ENCODE measurements at regions not wholly inside any gene's neighbourhood (a gene's known extent, or its start where the extent isn't known, plus 50 kb on each side); places are given as distances from the start of the nearest gene placed in this dataset.
"Not testable (repeated sequence)": the region's sequence is repeated elsewhere in the genome, so short reads cannot be mapped to it uniquely, and the experiment has no call there.

- TF ChIP-seq MAX (IDR thresholded peaks at IDR 0.05; ENCODE audit: low read depth, low read length) (no peak), RBBP5 (conservative IDR thresholded peaks at IDR 0.05) (no peak), MTA2 (IDR thresholded peaks at IDR 0.05; ENCODE audit: low read depth) (no peak), RCOR1 (conservative IDR thresholded peaks at IDR 0.05; ENCODE audit: low read depth, low read length) (no peak), NFXL1 (IDR thresholded peaks at IDR 0.05; ENCODE audit: borderline replicate concordance) (no peak), NFYB (IDR thresholded peaks at IDR 0.05; ENCODE audit: insufficient read depth, low read depth, low read length) (no peak), ZZZ3 (IDR thresholded peaks at IDR 0.05; ENCODE audit: control insufficient read depth, insufficient read length, low read depth) (no peak)
- TF ChIP-seq, protein P1, sequence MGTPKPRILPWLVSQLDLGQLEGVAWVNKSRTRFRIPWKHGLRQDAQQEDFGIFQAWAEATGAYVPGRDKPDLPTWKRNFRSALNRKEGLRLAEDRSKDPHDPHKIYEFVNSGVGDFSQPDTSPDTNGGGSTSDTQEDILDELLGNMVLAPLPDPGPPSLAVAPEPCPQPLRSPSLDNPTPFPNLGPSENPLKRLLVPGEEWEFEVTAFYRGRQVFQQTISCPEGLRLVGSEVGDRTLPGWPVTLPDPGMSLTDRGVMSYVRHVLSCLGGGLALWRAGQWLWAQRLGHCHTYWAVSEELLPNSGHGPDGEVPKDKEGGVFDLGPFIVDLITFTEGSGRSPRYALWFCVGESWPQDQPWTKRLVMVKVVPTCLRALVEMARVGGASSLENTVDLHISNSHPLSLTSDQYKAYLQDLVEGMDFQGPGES (IDR thresholded peaks at IDR 0.05): no peak
- TF ChIP-seq, protein P2, sequence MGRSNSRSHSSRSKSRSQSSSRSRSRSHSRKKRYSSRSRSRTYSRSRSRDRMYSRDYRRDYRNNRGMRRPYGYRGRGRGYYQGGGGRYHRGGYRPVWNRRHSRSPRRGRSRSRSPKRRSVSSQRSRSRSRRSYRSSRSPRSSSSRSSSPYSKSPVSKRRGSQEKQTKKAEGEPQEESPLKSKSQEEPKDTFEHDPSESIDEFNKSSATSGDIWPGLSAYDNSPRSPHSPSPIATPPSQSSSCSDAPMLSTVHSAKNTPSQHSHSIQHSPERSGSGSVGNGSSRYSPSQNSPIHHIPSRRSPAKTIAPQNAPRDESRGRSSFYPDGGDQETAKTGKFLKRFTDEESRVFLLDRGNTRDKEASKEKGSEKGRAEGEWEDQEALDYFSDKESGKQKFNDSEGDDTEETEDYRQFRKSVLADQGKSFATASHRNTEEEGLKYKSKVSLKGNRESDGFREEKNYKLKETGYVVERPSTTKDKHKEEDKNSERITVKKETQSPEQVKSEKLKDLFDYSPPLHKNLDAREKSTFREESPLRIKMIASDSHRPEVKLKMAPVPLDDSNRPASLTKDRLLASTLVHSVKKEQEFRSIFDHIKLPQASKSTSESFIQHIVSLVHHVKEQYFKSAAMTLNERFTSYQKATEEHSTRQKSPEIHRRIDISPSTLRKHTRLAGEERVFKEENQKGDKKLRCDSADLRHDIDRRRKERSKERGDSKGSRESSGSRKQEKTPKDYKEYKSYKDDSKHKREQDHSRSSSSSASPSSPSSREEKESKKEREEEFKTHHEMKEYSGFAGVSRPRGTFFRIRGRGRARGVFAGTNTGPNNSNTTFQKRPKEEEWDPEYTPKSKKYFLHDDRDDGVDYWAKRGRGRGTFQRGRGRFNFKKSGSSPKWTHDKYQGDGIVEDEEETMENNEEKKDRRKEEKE (IDR thresholded peaks at IDR 0.05): no peak
These were observed 207.2 kb upstream of the TRIM48 start (continued) for GRCh38 chr11:55054723-55055122.

DNA sequence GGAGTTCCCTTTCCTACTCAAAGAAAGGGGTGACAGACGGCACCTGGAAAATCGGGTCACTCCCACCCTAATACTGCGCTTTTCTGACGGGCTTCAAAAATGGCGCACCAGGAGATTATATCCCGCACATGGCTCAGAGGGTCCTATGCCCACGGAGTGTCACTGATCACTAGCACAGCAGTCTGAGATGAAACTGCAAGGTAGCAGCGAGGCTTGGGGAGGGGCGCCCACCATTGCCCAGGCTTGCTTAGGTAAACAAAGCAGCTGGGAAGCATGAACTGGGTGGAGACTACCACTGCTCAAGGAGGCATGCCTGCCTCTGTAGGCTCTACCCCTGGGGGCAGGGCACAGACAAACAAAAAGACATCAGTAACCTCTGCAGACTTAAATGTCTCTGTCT is 177.4 kb upstream of the TRIM48 start:
- ATAC-seq; POLR2A ChIA-PET; DNase-seq (ENCODE audit: low read depth, low spot score); H3K27me3 ChIP-seq (replicated peaks in 1 of 2; ENCODE audit: control insufficient read depth in 2 of 2, insufficient read depth in 2 of 2, low read length in 1 of 2); H3K4me3 ChIP-seq; H3K4me2 ChIP-seq (ENCODE audit: control insufficient read depth, insufficient read depth); H3K9me3 ChIP-seq (replicated peaks; ENCODE audit: control insufficient read depth, insufficient read depth, low read length); in situ Hi-C loops (cut with MboI); H3K79me2 ChIP-seq (ENCODE audit: control insufficient read depth, insufficient read depth, low read length); H3K36me3 ChIP-seq (ENCODE audit: control insufficient read depth in 2 of 2, insufficient read depth in 2 of 2, low read length in 1 of 2); H3K27ac ChIP-seq (ENCODE audit: control insufficient read depth, insufficient read depth); H3K4me1 ChIP-seq (ENCODE audit: control insufficient read depth, insufficient read depth, low read length); H4K20me1 ChIP-seq (ENCODE audit: control insufficient read depth, insufficient read depth); FAIRE-seq; H2AFZ ChIP-seq (ENCODE audit: control insufficient read depth, low read depth, low read length); RAD21 ChIA-PET (ENCODE audit: unreplicated experiment); H3K9ac ChIP-seq (ENCODE audit: control insufficient read depth, insufficient read depth, low read length); CTCF ChIA-PET; SMC1A ChIA-PET (ENCODE audit: uncharacterized antibody, unreplicated experiment); BruUV-seq (replicated peaks): not testable (repeated sequence)
- 37% methylated on average over 9 of the region's 9 CpGs for WGBS (ENCODE audit: insufficient coverage, insufficient replicate concordance, low lambda C conversion rate, missing lambda C conversion rate)
- intact Hi-C loops (cut with micrococcal nuclease; ENCODE audit: unreplicated experiment): loop anchor here (10.0 kb wide), 1 partner anchor 60 kb away; no protein-coding TSS in a partner anchor

Data from GM12878 (cell line).